ENCODE measurements at regions not wholly inside any gene's neighbourhood (a gene's known extent, or its start where the extent isn't known, plus 50 kb on each side); places are given as distances from the start of the nearest gene placed in this dataset.
"Not testable (repeated sequence)": the region's sequence is repeated elsewhere in the genome, so short reads cannot be mapped to it uniquely, and the experiment has no call there.

- DNase-seq (ENCODE audit: low read depth in 2 of 2), result not testable (repeated sequence)
Observed at GRCh38 chr13:76659074-76659473, 227.1 kb downstream of the KCTD12 start.

- DNase-seq (ENCODE audit: low read depth in 2 of 2), result no peak
Observed at GRCh38 chr13:76656500-76656899, 229.7 kb downstream of the KCTD12 start.

- DNase-seq (ENCODE audit: low read depth in 2 of 2), result no peak
Observed at GRCh38 chr13:76656056-76656455, 230.1 kb downstream of the KCTD12 start.

GRCh38 chr13:76654263-76654662 is 231.9 kb downstream of the KCTD12 start:
- no peak for DNase-seq (ENCODE audit: low read depth in 2 of 2)

- no peak for DNase-seq (ENCODE audit: low read depth in 2 of 2)
Observed at GRCh38 chr13:76651286-76651685, 234.9 kb downstream of the KCTD12 start.

GRCh38 chr13:76647550-76647949 is 238.7 kb downstream of the KCTD12 start:
- DNase-seq (ENCODE audit: low read depth in 2 of 2), result no peak

- no peak for DNase-seq (ENCODE audit: low read depth in 2 of 2)
Observed at GRCh38 chr13:76646946-76647345, 239.3 kb downstream of the KCTD12 start.

- no peak for DNase-seq (ENCODE audit: low read depth in 2 of 2)
Observed at GRCh38 chr13:76645632-76646031, 240.6 kb downstream of the KCTD12 start.

GRCh38 chr13:76644906-76645305 is 241.3 kb downstream of the KCTD12 start:
- no peak for DNase-seq (ENCODE audit: low read depth in 2 of 2)

GRCh38 chr13:76643596-76643995 is 242.6 kb downstream of the KCTD12 start:
- no peak for DNase-seq (ENCODE audit: low read depth in 2 of 2)

- no peak for DNase-seq (ENCODE audit: low read depth in 2 of 2)
Observed at GRCh38 chr13:76641056-76641455, 245.1 kb downstream of the KCTD12 start.

- no peak for DNase-seq (ENCODE audit: low read depth in 2 of 2)
Observed at GRCh38 chr13:76638882-76639281, 247.3 kb downstream of the KCTD12 start.

GRCh38 chr13:76638181-76638580 is 248.0 kb downstream of the KCTD12 start:
- no peak for DNase-seq (ENCODE audit: low read depth in 2 of 2)

GRCh38 chr13:76637641-76638141 is 248.5 kb downstream of the KCTD12 start:
- DNase-seq (ENCODE audit: low read depth in 2 of 2), result no peak

GRCh38 chr13:76636829-76637228 is 249.4 kb downstream of the KCTD12 start:
- no peak for DNase-seq (ENCODE audit: low read depth in 2 of 2)

- DNase-seq (ENCODE audit: low read depth in 2 of 2), result no peak
Observed at GRCh38 chr13:76635232-76636230, 250.7 kb downstream of the KCTD12 start.

- DNase-seq (ENCODE audit: low read depth in 2 of 2), result no peak
Observed at GRCh38 chr13:76634431-76635191, 251.6 kb downstream of the KCTD12 start.

- DNase-seq (ENCODE audit: low read depth in 2 of 2), result no peak
Observed at GRCh38 chr13:76632401-76633044, 253.7 kb downstream of the KCTD12 start.

- DNase-seq (ENCODE audit: low read depth in 2 of 2), result no peak
Observed at GRCh38 chr13:76630629-76631230, 255.5 kb downstream of the KCTD12 start.

GRCh38 chr13:76622315-76623040 is 263.7 kb downstream of the KCTD12 start:
- DNase-seq (ENCODE audit: low read depth in 2 of 2), result no peak

- no peak for DNase-seq (ENCODE audit: low read depth in 2 of 2)
Observed at GRCh38 chr13:76621705-76622104, 264.5 kb downstream of the KCTD12 start.

Data from stimulated activated CD8-positive, alpha-beta memory T cell treated with anti-CD3 and anti-CD28 coated beads, Interleukin-7, amount 100 ng/mL, for 4 hours (primary cell).